Osteoblast (primary cell): ENCODE measurements at regions not wholly inside any gene's neighbourhood (a gene's known extent, or its start where the extent isn't known, plus 50 kb on each side); places are given as distances from the start of the nearest gene placed in this dataset.

Experiments used
- DNase-seq: peaks from one replicate; pipeline ENCODE4 v3.0.0; 2011; ENCODE audit warnings: low spot score, mixed read lengths; ENCODE audit not compliant: insufficient read length; ENCODE audit errors: missing footprints
- H2AFZ ChIP-seq: 2 replicates; pipeline ENCODE4 v1.6.0; 2011; ENCODE audit warnings: mild to moderate bottlenecking, low read length
- H3K27ac ChIP-seq: 2 replicates; pipeline ENCODE4 v1.5.1; 2011; ENCODE audit warnings: mild to moderate bottlenecking, low read depth, low read length, moderate library complexity
- H3K27me3 ChIP-seq: 2 replicates; pipeline ENCODE4 v1.6.0; 2012; ENCODE audit warnings: mild to moderate bottlenecking, control low read depth, inconsistent platforms, low read length, moderate library complexity; ENCODE audit not compliant: insufficient read depth
- H3K36me3 ChIP-seq: 2 replicates; pipeline ENCODE4 v1.5.1; 2011; ENCODE audit warnings: mild to moderate bottlenecking, low read length, control low read depth, moderate library complexity; ENCODE audit not compliant: insufficient read depth
- H3K4me1 ChIP-seq: 2 replicates; pipeline ENCODE4 v1.5.1; 2011; ENCODE audit warnings: mild to moderate bottlenecking, low read length, control low read depth, moderate library complexity; ENCODE audit not compliant: insufficient read depth
- H3K4me2 ChIP-seq: 2 replicates; pipeline ENCODE4 v1.6.0; 2011; ENCODE audit warnings: mild to moderate bottlenecking, low read length; ENCODE audit not compliant: insufficient read depth
- H3K4me3 ChIP-seq: fragments of 200-600 bp; sonication (generic); 3 replicates; pipeline ENCODE4 v1.5.1; 2012; ENCODE audit warnings: mild to moderate bottlenecking, low read length, inconsistent platforms; ENCODE audit not compliant: insufficient read depth
- H3K79me2 ChIP-seq: 2 replicates; pipeline ENCODE4 v1.6.0; 2012; ENCODE audit warnings: mild to moderate bottlenecking, low read length, control low read depth, inconsistent platforms; ENCODE audit not compliant: insufficient read depth
- H3K9me3 ChIP-seq: 2 replicates; pipeline ENCODE4 v1.5.1; 2011; ENCODE audit warnings: low read depth, low read length, control low read depth
- H4K20me1 ChIP-seq: 2 replicates; pipeline ENCODE4 v1.6.0; 2012; ENCODE audit warnings: mild to moderate bottlenecking, low read length, control low read depth; ENCODE audit not compliant: insufficient read depth
- CTCF ChIP-seq: IDR thresholded peaks from 2 replicates; pipeline ENCODE4 v1.5.1; 2011; ENCODE audit warnings: mild to moderate bottlenecking, low read depth, low read length, moderate library complexity; ENCODE audit errors: extremely low read depth

- Histone ChIP-seq H3K27ac (no peak overlapping the region), H3K4me3 (no peak overlapping the region), H2AFZ (no peak overlapping the region), H3K4me1 (no peaks in the 10 kb centered on the region), H3K9me3 (no peaks in the 10 kb centered on the region), H3K79me2 (no peaks in the 10 kb centered on the region), H3K4me2 (no peak overlapping the region), H3K36me3 (no peaks in the 10 kb centered on the region), H3K27me3 (no peaks in the 10 kb centered on the region), H4K20me1 (no peaks in the 10 kb centered on the region)
- no peak for TF ChIP-seq CTCF
- no peak for DNase-seq
Observed at GRCh38 chr5:113875096-113875495, 361.6 kb downstream of the YTHDC2 start.

GRCh38 chr5:113891491-113891890, 378.0 kb downstream of the YTHDC2 start:
- H3K27me3 ChIP-seq = no peaks in the 10 kb centered on the region
- H3K27ac ChIP-seq = no peak overlapping the region
- no peak for DNase-seq
- H3K4me2 ChIP-seq = no peak overlapping the region
- H4K20me1 ChIP-seq = no peaks in the 10 kb centered on the region
- no peaks in the 10 kb centered on the region for H3K4me1 ChIP-seq
- no peak overlapping the region for H2AFZ ChIP-seq
- H3K79me2 ChIP-seq = no peaks in the 10 kb centered on the region
- TF ChIP-seq CTCF = no peak
- no peaks in the 10 kb centered on the region for H3K36me3 ChIP-seq
- H3K9me3 ChIP-seq = no peaks in the 10 kb centered on the region
- no peak overlapping the region for H3K4me3 ChIP-seq

- no peaks in the 10 kb centered on the region for H3K9me3 ChIP-seq
- H3K36me3 ChIP-seq = no peaks in the 10 kb centered on the region
- H3K4me2 ChIP-seq = no peak overlapping the region
- H3K4me3 ChIP-seq = no peak overlapping the region
- no peak overlapping the region for H3K27ac ChIP-seq
- no peak overlapping the region for H2AFZ ChIP-seq
- H3K4me1 ChIP-seq = no peaks in the 10 kb centered on the region
- no peaks in the 10 kb centered on the region for H4K20me1 ChIP-seq
- DNase-seq = no peak
- H3K79me2 ChIP-seq = no peaks in the 10 kb centered on the region
- no peak for TF ChIP-seq CTCF
- H3K27me3 ChIP-seq = no peaks in the 10 kb centered on the region
Observed at GRCh38 chr5:113896789-113897188, 383.3 kb downstream of the YTHDC2 start.

- H3K79me2 ChIP-seq = no peaks in the 10 kb centered on the region
- no peak overlapping the region for H2AFZ ChIP-seq
- no peaks in the 10 kb centered on the region for H3K4me1 ChIP-seq
- no peaks in the 10 kb centered on the region for H4K20me1 ChIP-seq
- no peak overlapping the region for H3K4me2 ChIP-seq
- H3K9me3 ChIP-seq = no peaks in the 10 kb centered on the region
- DNase-seq = no peak
- H3K4me3 ChIP-seq = no peak overlapping the region
- no peaks in the 10 kb centered on the region for H3K36me3 ChIP-seq
- no peaks in the 10 kb centered on the region for H3K27me3 ChIP-seq
- no peak overlapping the region for H3K27ac ChIP-seq
- no peak for TF ChIP-seq CTCF
Observed at GRCh38 chr5:113897748-113898147, 384.3 kb downstream of the YTHDC2 start.
